Esophagus (tissue), 2 donors: ENCODE measurements at regions not wholly inside any gene's neighbourhood (a gene's known extent, or its start where the extent isn't known, plus 50 kb on each side); places are given as distances from the start of the nearest gene placed in this dataset.
"Not testable (repeated sequence)": the region's sequence is repeated elsewhere in the genome, so short reads cannot be mapped to it uniquely, and the experiment has no call there.

ENCODE experiments used
- H3K27ac ChIP-seq, 2 donors: one replicate each; pipeline ENCODE4 v1.5.1; 2013; ENCODE audit warnings: low read depth in 2 of 2, mild to moderate bottlenecking in 2 of 2, inconsistent platforms in 1 of 2, low read length in 1 of 2, moderate library complexity in 1 of 2
- H3K27me3 ChIP-seq, 2 donors: one replicate each; pipeline ENCODE4 v1.6.1; 2013; ENCODE audit warnings: low read length in 2 of 2, control low read depth in 1 of 2, mild to moderate bottlenecking in 1 of 2; ENCODE audit not compliant: insufficient read depth in 2 of 2, control insufficient read depth in 1 of 2
- H3K36me3 ChIP-seq, 2 donors: one replicate each; pipeline ENCODE4 v1.6.1; 2013; ENCODE audit warnings: low read length in 1 of 2; ENCODE audit not compliant: control insufficient read depth in 2 of 2, insufficient read depth in 2 of 2
- H3K4me1 ChIP-seq, 2 donors: one replicate each; pipeline ENCODE4 v1.6.1; 2013; ENCODE audit warnings: low read length in 1 of 2; ENCODE audit not compliant: control insufficient read depth in 2 of 2, insufficient read depth in 2 of 2
- H3K4me3 ChIP-seq, 2 donors: one replicate each; pipeline ENCODE4 v1.5.1; 2013; ENCODE audit warnings: low read length in 2 of 2, mild to moderate bottlenecking in 2 of 2, low read depth in 1 of 2, moderate library complexity in 1 of 2
- H3K9me3 ChIP-seq, 2 donors: one replicate each; pipeline ENCODE4 v1.6.1; 2013; ENCODE audit warnings: mild to moderate bottlenecking in 2 of 2, low read depth in 1 of 2, low read length in 1 of 2, moderate library complexity in 1 of 2; ENCODE audit not compliant: control insufficient read depth in 2 of 2, insufficient read depth in 1 of 2
- WGBS, 2 donors: extraction: QIAGEN DNeasy Blood & Tissue Kit; methylation state at CpG; one replicate each; pipeline ENCODE4 v1.1.7; 2013; 5-methylcytosine and 5-hydroxymethylcytosine counted together
- donor health status: healthy with polysubstance abuse.
- donor health status: Bipolar disorder and iron deficiency.

DNA sequence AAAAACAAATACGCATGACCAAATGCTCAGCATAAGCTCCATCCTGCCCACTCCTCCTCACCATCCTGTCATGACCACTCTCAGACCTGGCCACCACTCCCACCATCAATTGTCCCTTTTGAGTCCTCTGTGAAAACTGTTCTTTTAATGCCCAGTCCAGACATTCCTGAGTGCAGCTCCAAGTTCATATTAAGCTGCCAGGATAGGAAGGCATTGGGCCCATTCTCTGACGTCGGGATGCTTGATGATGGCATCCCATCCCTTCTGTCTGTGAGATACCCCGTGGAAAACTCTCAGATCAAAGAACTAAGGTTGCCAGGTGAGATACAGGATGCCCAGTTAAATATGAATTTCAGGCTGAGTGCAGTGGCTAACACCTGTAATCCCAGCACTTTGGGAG lies 89.9 kb upstream of the KIF5B start:
- H3K4me3 ChIP-seq = no peak overlapping the region
- no peak overlapping the region for H3K27ac ChIP-seq
- 89 to 94% methylated on average over 4 of the region's 4 CpGs for WGBS, 2 donors
- H3K4me1 ChIP-seq = peaks cover 0 to 2% of the 10 kb centered on the region in 2 donors
- H3K36me3 ChIP-seq = no peaks in the 10 kb centered on the region
- H3K9me3 ChIP-seq = no peaks in the 10 kb centered on the region
- H3K27me3 ChIP-seq = no peaks in the 10 kb centered on the region

DNA sequence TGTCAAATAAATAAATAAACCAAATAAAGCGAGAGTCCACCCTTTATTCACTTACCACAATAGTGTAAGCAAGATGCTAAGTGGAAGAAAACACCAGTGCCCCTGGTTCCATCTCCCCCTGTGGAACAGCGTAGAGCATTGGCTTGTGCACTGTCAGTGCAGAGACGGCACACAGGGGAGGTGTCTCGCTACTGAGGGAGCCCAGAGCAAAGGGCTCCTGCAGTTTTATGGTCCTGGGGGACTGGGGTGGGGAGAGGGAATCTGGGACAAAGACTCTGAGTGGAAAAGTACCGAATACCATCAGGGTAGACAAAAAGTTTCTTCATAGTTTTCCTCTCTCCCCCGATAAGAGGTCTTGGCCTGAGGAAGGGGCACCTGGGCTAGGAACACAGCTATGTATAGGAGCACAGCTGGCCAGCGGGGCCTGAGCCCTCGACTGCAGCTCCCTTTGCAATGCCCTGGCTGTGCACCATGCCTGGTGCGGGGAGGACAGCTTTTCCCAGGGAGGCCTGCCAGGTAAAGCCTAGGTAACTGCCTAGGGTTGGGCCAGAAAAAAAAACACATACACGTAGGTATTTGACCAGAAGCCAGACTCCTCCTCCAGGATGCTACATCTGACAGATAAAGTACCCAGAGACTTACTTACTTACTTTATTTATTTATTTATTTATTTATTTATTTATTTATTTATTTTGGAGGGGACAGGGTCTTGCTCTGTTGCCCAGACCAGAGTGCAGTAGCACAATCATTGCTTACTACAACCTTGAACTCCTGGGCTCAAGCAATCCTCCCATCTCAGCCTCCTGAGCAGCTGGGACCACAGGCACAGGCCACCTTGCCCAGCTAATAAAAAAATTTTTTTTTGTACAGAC lies 88.8 kb upstream of the KIF5B start:
- H3K9me3 ChIP-seq = no peaks in the 10 kb centered on the region
- H3K27ac ChIP-seq = no peak overlapping the region
- H3K4me1 ChIP-seq = peaks cover 0 to 3% of the 10 kb centered on the region in 2 donors
- no peaks in the 10 kb centered on the region for H3K27me3 ChIP-seq
- 61 to 77% methylated on average over 10 of the region's 10 CpGs for WGBS, 2 donors
- no peaks in the 10 kb centered on the region for H3K36me3 ChIP-seq
- H3K4me3 ChIP-seq = no peak overlapping the region

DNA sequence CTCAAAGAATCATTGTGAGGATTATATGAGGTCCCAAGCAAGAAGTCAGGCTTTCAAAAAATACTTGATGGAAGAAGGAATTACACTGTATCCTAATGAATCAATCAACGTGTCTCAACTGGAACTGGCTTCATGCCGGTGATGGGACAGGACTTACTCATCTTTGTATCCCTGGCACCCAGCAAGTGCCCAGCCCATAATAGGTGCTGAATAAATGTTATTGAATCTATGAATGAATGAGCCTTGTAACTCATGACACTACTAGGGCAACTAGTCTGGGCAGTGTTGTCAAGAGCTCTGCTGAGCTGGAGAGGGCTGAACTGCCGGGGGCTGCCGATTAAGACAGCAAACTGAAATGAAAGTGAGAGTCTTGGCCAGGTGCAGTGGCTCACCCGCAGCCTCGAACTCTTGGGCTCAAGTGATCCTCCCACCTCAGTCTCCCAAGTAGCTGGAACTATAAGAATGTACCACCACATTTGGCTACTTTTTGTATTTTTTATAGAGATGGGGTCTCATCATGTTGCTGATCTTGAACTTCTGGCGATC lies 87.2 kb upstream of the KIF5B start:
- Histone ChIP-seq H3K27me3 (no peaks in the 10 kb centered on the region), H3K4me3 (no peak overlapping the region), H3K36me3 (no peaks in the 10 kb centered on the region), H3K4me1 (peaks cover 0 to 3% of the 10 kb centered on the region in 2 donors), H3K9me3 (no peaks in the 10 kb centered on the region), H3K27ac (peak overlapping the region; percentile 56 to 77)
- 62 to 69% methylated on average over 7 of the region's 7 CpGs for WGBS, 2 donors

DNA sequence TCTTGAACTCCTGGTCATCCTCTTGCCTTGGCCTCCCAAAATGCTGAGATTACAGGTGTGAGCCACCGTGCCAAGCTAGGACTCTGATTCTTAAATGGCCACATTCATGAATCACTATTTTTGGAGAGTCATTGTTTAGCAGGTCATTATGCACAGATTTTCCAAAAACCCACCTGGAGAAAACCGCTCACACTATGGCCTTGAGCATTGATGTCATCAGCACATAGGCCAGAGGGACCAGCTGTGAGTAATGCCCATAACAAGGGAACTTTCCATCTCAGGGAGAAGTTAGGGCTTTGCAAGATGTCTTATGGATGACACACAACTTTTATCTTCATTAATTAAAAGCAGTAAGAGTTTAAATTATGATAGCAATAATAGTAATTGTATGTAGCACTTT lies 86.4 kb upstream of the KIF5B start:
- no peak overlapping the region for H3K27ac ChIP-seq
- peaks cover 0 to 3% of the 10 kb centered on the region in 2 donors for H3K4me1 ChIP-seq
- no peaks in the 10 kb centered on the region for H3K9me3 ChIP-seq
- WGBS, 2 donors = 84 to 90% methylated on average over 2 of the region's 2 CpGs
- H3K4me3 ChIP-seq = no peak overlapping the region
- no peaks in the 10 kb centered on the region for H3K36me3 ChIP-seq
- H3K27me3 ChIP-seq = no peaks in the 10 kb centered on the region

DNA sequence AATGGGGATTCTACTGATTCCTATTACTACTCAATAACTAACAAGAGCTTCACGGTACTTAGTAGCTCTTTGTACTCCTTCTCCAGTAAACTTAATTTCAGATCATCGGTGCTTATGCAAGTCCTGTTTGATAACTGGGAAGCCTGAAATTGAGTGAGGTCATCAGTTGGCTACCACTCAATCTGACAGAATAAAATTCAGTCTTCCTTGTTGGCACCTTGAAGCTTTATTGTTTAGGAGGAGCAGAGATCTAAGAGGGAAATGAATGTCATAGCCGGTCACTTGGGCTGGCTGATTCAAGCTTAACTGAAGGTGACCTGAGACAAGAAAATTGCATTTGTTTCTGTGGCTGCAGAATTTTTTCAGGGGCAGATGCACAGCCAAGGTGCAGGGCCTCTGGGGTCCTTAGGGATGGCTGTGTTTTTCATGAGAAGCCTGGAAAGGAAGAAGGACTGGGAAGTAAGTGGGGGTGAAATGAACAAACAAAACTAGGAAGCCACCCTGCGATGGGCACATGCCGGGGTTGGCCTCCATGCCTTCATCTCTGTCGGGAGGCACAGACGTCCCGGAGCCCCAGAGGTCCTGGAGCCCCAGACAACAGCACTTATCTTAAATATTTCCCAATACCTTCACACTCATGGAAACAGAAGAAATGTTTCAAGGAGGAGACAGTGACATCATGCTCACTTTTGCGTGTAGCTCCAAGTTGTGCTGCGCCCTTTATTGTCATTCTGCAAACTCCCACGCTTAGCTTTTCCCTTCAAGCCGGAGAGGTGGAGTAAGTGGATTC lies 85.0 kb upstream of the KIF5B start:
- Histone ChIP-seq H3K27me3 (no peaks in the 10 kb centered on the region), H3K27ac (peak overlapping the region; percentile 55 to 92), H3K9me3 (no peaks in the 10 kb centered on the region), H3K36me3 (no peaks in the 10 kb centered on the region), H3K4me3 (no peak overlapping the region), H3K4me1 (peaks cover 0 to 3% of the 10 kb centered on the region in 2 donors)
- 67 to 74% methylated on average over 12 of the region's 12 CpGs for WGBS, 2 donors

DNA sequence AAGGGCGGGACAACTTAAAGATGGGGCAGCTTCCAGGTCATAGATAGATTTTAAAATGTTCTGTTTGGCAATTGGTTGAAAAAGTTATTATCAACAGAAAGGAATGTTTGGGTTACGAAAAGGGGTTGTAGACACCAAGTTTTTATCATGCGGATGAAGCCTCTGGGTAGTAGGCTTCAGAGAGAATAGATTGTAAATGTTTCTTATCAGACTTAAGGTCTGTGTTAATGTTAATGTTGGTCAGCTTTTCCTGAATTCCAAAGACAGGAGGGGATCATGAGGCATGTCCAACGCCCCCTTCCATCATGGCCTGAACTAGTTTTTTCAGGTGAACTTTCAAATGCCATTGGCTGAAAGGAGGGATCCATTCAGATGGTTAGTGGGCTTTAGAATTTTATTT lies 84.2 kb upstream of the KIF5B start:
- H3K4me1 ChIP-seq = peaks cover 0 to 3% of the 10 kb centered on the region in 2 donors
- 93 to 96% methylated on average over 4 of the region's 4 CpGs for WGBS, 2 donors
- H3K27ac ChIP-seq = peak overlapping the region; percentile 36 to 76
- H3K36me3 ChIP-seq = no peaks in the 10 kb centered on the region
- no peak overlapping the region for H3K4me3 ChIP-seq
- H3K9me3 ChIP-seq = no peaks in the 10 kb centered on the region
- no peaks in the 10 kb centered on the region for H3K27me3 ChIP-seq

DNA sequence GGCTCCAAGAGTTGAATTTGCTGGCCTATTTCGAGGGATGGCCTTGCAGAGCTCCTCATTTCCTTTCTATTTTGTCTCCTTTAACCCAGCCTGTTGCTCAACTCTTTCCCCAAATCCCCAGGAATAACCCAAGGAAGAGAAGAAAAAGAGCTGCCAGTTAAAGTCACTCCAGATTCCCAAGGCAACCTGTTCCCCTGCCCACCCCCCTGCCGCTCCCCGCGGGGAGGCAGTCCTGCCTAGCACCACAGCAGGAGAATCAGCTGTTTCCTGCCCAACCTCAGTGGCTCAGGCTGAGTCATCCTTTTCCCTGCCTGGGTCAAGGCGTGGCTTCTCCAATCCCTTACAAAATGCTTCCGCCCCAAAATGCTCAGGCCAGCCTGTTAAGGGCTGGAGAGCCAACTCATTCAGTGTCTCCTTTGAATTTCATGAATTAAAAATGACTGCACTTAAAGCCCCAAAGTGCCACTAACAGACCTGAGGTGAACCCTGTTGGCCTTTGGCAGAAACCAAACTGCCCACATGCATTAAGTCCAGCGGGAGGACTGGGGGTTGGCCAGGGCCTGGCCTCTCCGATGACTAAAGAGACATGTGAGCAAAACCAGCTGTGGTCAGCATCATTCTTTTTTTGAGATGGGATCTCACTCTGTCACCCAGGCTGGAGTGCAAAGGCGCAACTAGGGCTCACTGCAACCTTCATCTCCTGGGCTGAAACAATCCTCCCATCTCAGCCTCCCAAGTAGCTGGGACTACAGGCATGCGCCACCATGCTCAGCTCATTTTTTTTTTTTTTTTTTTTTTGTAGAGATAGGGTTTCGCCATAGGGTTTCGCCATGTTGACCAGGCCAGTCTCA lies 83.2 kb upstream of the KIF5B start:
- no peaks in the 10 kb centered on the region for H3K9me3 ChIP-seq
- peaks cover 0 to 3% of the 10 kb centered on the region in 2 donors for H3K4me1 ChIP-seq
- no peaks in the 10 kb centered on the region for H3K27me3 ChIP-seq
- peak overlapping the region; percentile 75 to 89 for H3K27ac ChIP-seq
- WGBS, 2 donors = 35 to 49% methylated on average over 12 of the region's 12 CpGs
- H3K4me3 ChIP-seq = no peak overlapping the region
- no peaks in the 10 kb centered on the region for H3K36me3 ChIP-seq

DNA sequence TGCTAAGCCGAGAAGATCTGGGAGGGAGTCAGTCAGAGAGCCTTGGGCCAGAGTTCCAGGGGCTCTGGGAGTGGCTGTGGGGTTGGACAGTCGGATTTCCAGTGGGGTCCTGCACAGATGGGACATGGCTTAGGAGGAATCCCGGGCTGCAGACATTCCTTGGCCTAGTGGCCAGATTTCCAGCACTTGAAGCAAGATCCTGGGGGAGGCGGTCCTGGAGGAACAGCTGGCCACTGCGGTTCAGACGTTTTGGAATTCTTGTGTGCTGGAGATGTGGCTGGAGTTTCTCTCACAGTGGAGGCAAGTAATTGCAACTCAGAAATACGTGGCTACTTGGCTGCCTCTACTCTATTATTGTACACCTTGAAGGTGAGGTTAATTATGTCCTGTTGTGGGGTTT lies 80.7 kb upstream of the KIF5B start:
- WGBS, 2 donors = 73 to 79% methylated on average over 7 of the region's 7 CpGs
- not testable (repeated sequence) for H3K27me3 ChIP-seq, H3K9me3 ChIP-seq, H3K4me3 ChIP-seq, H3K36me3 ChIP-seq, H3K4me1 ChIP-seq, H3K27ac ChIP-seq

DNA sequence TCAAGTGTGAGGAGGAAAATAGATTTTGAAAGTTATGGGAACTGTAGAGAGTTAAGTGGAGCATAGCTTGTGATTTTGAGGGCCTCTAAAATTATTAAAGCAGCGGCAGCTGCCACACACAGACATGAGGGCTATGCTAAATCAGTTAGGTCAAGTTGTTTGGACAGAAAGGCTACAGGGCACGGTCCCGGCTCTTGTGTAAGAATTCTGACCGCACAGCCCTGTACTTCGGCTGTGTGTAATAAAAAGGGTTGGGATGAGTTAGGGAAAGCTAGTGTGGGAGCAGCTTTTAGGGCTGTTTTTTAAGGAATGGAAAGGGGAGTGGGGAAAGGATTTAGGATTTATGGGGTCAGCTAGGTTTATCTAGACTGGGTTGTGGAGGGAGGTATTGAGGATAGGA lies 79.6 kb upstream of the KIF5B start:
- not testable (repeated sequence) for H3K27ac ChIP-seq, H3K9me3 ChIP-seq, H3K36me3 ChIP-seq, H3K27me3 ChIP-seq, H3K4me1 ChIP-seq, H3K4me3 ChIP-seq
- WGBS, 2 donors = 92 to 96% methylated on average over 5 of the region's 5 CpGs
